Activated CD4-positive, CD25-positive, alpha-beta regulatory T cell treated with anti-CD3 and anti-CD28 coated beads, Interleukin-2, amount 50 U/mL, for 24 hours (primary cell): ENCODE measurements at regions not wholly inside any gene's neighbourhood (a gene's known extent, or its start where the extent isn't known, plus 50 kb on each side); places are given as distances from the start of the nearest gene placed in this dataset.

Experiments
- ATAC-seq, 2 donors: fragments of 150-1000 bp; cut with Tn5 transposase; one replicate each; pipeline ENCODE4 v1.10.0; 2021; ENCODE audit warnings: mild to moderate bottlenecking in 1 of 2, moderate library complexity in 1 of 2

DNA sequence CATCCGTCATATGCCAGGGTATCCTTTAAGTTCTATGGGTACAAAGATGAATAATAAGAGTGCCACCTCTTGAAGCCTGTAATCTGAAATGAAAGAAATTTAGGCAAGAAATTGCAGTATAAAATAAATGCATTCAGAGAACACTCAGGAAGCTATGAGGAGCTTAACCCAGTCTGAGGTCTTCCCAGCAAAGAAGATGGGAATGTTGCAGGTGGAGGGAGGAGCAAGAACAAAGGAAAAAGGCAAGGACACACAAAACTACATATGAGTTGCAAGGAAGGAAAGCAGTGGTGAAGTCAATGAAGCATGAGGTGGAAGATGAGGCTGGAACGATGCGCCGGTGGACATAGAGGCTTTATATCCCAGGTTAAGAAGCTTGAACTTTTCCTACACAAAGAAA is 67.0 kb upstream of the DST start:
- no peak for ATAC-seq

DNA sequence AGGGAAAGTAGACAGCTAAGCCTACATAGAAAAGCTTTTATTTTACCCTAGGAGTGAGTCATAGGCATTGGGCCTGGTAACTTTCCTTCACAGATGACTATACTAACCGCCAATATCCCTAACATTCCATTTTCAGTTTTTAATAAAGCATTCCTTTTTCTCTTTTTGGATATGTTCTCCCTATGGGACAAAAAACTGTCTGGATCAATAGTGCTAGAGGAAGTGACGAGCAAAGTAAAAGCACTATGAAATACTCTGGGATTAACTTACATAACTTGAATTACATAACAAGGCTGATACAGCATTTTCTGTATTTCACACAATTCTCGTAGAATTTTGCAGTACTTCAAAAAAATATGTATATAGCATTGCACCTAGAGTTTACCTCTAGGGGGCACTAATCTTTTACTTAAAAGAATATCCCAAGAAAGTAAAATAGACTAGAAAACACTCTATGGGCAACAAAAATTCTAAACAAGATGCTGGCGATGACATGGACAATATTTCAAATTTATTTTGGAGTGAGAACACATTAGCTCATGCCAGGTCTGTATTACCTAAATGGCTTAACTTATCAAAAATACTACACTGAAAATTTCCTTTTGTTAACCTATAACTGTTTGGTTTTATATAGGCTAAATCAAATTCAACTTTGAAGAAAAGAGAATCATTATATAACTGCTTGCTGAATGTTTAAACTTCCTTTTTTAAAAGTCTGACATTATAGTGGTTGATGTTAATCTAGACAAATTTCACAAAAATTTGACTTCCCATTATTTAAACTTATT is 66.3 kb upstream of the DST start:
- no peak for ATAC-seq

DNA sequence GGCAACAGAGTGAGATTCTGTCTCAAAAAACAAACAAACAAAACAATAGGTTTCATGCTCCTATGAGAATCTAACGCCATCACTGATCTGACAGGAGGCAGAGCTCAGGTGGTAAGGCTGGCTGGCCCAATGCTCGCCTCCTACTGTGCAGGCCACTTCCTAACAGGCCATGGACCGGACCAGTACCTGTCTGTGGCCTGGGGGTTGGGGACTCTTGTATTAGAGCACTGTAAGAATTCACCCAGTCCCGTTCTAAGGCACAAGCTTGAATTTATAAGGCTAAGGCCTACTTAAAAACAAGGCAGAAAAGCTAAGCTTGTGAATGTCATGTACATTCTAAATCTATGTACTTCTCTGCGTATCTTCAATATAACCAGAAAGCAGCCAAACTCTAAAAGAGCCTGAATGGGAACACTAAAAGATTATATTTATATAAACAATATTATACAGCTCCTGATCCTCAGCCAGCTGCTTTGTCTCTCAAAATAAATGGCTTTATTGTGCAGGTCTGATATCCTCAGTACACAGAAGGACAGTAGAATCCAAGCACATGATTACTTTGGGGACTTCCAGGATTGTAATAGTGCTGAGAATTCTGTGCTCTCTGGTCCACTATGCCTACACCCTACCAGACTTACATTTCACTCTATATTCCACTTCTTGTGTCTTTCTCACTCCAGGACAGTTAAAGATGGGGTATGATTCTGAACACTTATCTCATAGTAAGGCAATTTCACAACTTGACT is 64.5 kb upstream of the DST start:
- no peak for ATAC-seq

DNA sequence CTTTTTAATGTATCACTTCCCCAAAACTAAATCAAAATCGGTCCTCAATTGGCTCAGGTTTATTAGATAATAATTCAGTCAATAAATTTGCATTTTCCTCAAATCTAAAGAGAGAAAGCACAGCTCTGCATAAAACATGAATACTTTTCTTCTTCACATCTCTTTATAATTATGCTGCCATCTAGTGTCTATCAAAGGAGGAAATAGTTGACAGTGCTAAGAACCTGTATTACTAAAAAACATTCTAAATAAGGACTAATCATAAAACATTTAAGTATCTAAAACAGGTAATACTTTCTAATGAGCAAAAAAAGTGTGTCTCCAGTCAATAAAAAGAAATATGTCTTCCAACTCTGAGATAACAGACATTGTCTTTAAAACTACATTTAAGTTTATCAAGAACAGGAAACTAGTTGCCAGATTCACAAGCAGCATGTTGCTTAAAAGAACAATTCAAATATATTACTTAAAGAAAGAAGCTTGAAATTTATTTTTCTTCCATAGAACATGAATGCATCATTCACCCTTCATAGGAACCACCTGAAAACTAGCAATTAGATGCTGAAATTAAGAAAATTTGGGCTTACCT is 56.5 kb upstream of the DST start:
- no peak for ATAC-seq

DNA sequence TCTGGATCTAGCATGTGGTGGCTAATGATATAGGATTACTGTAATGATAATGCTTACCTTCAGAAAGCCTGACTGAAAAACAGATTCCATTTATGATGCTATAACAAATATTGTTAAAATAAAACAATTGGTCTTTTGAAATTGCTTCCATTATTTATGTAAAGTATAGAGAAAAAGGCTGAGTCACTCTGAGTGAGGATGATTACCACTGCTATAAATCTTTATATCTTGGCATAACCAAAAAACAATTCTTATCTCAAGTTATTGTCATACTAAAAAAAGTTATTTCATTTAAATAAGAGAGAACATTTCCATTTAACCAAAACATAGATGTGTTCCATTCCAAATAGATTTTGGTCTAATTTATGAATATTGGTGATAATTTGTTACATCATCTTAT is 53.0 kb upstream of the DST start:
- no peak for ATAC-seq

DNA sequence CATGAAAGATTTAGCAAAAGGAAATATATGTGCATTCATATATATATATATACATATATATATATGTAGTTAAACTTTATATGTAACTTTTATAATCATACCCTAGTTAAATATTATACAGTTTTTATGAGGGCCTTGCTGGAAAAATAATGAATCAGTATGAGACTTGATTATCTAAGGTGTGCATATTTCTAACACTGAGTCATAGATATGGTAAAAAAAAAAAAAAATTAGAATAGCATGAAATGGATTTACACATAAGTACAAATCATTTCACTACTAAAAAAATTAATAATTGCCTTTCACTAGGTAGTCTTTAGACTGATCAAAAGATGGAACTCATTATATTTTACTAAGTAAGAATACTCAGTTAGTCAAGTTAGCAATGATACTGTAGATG is 51.3 kb upstream of the DST start:
- ATAC-seq, result no peak

DNA sequence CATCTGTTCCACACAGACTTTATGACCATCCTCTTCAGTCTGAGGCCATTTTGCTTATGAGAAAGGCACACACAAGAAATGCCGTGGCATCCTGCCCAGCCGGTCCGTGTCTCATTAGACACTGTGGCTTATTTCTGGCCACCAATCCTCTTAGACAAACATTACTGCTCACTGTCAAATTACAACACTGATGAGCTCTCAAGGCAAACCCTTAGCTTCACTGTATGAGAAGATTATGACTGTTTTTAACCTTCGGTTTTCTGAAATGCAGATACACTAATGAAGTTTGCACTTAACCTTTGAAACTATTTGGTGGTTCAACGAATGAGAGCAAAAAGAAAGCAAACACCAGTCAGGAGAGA is 50.5 kb upstream of the DST start:
- ATAC-seq, result no peak

DNA sequence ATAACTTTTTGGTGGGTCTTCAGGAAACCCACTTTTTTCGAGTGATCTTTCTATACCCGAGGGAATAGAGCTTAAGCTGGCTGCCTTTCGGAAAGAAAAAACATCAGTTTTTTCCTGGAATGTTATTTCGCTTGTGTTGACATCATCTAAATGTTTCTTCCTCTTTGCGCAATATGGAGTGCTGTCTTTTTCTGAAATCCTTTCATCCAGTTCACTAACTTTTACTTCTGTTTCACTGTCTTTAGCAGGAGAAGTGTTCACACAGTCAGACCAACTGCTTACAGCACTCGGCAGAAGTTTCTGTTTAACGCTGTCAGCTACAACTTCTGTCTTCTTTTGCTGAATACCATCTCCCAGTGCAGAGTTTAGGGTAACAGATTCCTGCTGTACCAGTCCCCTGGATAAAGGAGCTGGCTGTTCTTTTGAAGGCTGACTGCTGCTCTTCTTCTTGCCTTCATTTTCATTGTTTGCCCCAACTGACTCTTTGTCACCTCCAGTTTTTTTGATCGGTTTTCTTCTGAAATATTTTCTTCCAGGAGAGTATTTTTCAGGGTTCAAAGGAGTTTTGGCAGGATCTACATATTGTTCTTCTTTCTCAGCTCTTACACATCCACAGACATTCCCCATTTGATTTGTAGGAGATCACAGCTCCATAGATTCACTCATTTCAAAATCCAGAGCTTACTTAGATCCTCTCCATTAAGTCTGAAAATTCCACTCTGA is 50.0 kb upstream of the DST start:
- ATAC-seq, result no peak
